Mononuclear cell (primary cell): ENCODE measurements at regions not wholly inside any gene's neighbourhood (a gene's known extent, or its start where the extent isn't known, plus 50 kb on each side); places are given as distances from the start of the nearest gene placed in this dataset.

Source experiments
- H3K27me3 ChIP-seq: 2 replicates; pipeline ENCODE4 v1.6.0; 2011; ENCODE audit warnings: low read length, control low read depth; ENCODE audit not compliant: insufficient read depth
- H3K4me1 ChIP-seq: 2 replicates; pipeline ENCODE4 v1.5.1; 2011; ENCODE audit warnings: mild to moderate bottlenecking, low read length, control low read depth; ENCODE audit not compliant: insufficient read depth
- H3K4me3 ChIP-seq: 2 replicates; pipeline ENCODE4 v1.5.1; 2011; ENCODE audit warnings: mild to moderate bottlenecking, low read length, moderate library complexity
- H3K9me3 ChIP-seq: 2 replicates; pipeline ENCODE4 v1.5.1; 2011; ENCODE audit warnings: low read depth, mild to moderate bottlenecking, control low read depth, low read length

DNA sequence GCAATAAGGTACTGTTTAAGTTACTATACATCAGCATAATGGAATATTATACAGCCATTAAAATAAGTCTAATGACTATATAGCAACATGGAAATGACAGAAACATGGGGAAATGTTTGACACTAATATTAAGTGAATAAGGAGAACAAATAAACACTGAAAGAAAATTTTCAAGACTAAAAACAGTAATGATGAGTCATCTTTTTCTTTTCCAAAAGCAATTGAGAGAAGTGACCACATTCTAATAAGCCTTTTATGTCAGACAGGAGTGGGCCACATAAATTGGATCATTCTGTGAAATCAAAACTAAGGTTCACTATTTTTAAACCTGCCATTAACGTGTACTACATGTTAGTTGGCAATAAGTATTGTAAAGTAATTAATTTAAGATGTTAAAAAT is 187.5 kb downstream of the AHR start:
- Histone ChIP-seq H3K4me3 (no peak overlapping the region), H3K4me1 (no peaks in the 10 kb centered on the region), H3K9me3 (no peaks in the 10 kb centered on the region), H3K27me3 (no peaks in the 10 kb centered on the region)

DNA sequence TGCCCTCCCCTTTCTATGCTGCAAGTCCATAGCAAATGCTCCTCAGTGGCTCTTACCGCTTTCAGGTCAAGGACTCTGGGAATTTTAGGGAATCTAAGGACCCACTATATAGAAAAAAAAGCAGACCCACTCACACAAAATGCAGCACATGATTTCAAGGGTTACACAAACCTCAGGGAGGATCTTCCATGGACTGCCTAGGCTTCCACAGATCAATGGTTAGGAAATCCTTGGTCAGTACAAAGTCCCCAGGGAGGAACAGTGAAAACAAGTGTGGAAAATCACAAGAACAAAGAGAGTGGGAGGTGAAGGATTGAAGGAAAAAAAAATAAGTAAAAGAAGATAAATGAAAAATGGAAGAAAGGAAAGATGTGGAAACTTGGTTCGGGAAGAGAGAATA is 188.4 kb downstream of the AHR start:
- H3K4me1 ChIP-seq, result no peaks in the 10 kb centered on the region
- no peak overlapping the region for H3K4me3 ChIP-seq
- H3K27me3 ChIP-seq, result no peaks in the 10 kb centered on the region
- no peaks in the 10 kb centered on the region for H3K9me3 ChIP-seq

GRCh38 chr7:17487343-17487742 is 188.9 kb downstream of the AHR start:
- no peak overlapping the region for H3K4me3 ChIP-seq

GRCh38 chr7:17488829-17489228 is 190.4 kb downstream of the AHR start:
- Histone ChIP-seq H3K4me3 (no peak overlapping the region), H3K4me1 (no peaks in the 10 kb centered on the region), H3K9me3 (no peaks in the 10 kb centered on the region), H3K27me3 (no peaks in the 10 kb centered on the region)

More at GRCh38 chr7:17487343-17487742, 188.9 kb downstream of the AHR start:
- Histone ChIP-seq H3K9me3 (no peaks in the 10 kb centered on the region), H3K27me3 (no peaks in the 10 kb centered on the region), H3K4me1 (no peaks in the 10 kb centered on the region)

- no peak overlapping the region for H3K4me3 ChIP-seq
- H3K27me3 ChIP-seq, result no peaks in the 10 kb centered on the region
- H3K4me1 ChIP-seq, result no peaks in the 10 kb centered on the region
- H3K9me3 ChIP-seq, result no peaks in the 10 kb centered on the region
Measured at GRCh38 chr7:17489961-17490360, 191.5 kb downstream of the AHR start.

- H3K9me3 ChIP-seq, result no peaks in the 10 kb centered on the region
- no peaks in the 10 kb centered on the region for H3K27me3 ChIP-seq
- H3K4me3 ChIP-seq, result no peak overlapping the region
- no peaks in the 10 kb centered on the region for H3K4me1 ChIP-seq
Measured at GRCh38 chr7:17490825-17491224, 192.4 kb downstream of the AHR start.

DNA sequence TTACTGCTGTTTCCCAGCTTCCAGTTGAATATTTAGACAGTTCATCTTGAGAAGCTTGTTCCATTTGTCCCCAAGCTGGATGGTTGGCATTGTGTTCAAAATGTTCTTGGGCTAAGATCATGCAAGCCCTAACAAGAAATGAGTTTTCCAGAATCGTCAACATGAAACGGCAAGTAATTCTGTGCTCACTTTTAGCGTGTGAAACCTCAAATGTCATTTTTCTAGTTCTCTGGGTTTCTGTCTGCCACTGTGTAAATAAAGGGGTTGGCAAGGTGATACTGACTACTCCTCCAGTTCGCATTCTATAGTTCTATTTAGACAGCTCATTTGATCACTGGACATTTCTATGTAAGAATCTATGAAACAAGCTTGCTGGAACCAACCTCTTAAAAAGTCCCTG is 194.0 kb downstream of the AHR start:
- Histone ChIP-seq H3K27me3 (no peaks in the 10 kb centered on the region), H3K9me3 (no peaks in the 10 kb centered on the region), H3K4me3 (no peak overlapping the region), H3K4me1 (no peaks in the 10 kb centered on the region)

- Histone ChIP-seq H3K4me3 (no peak overlapping the region), H3K27me3 (no peaks in the 10 kb centered on the region), H3K9me3 (no peaks in the 10 kb centered on the region), H3K4me1 (no peaks in the 10 kb centered on the region)
Measured at GRCh38 chr7:17493446-17493845, 195.0 kb downstream of the AHR start.

GRCh38 chr7:17495655-17496394 is 197.4 kb downstream of the AHR start:
- Histone ChIP-seq H3K4me3 (no peak overlapping the region), H3K27me3 (no peaks in the 10 kb centered on the region), H3K9me3 (no peaks in the 10 kb centered on the region), H3K4me1 (no peaks in the 10 kb centered on the region)

DNA sequence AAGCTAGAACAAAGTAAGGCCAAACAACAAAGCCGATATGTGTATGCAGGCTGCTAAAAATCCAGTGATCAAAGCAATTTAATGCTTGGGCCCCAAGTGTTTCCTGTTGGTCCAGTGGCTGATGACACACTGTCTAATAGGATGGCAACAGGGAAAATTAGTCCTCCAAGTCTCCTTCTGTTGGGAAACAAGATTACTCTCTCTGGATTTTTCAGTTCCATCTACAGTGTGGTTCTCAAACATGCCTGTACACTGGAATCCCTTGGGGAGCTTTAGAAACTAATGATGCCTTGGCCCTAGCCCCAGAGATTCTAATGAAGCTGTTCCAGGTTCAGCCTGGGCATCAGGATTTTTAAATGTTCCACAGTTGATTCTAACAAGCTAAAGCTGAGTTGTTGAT is 198.7 kb downstream of the AHR start:
- H3K4me1 ChIP-seq, result no peaks in the 10 kb centered on the region
- H3K27me3 ChIP-seq, result no peaks in the 10 kb centered on the region

DNA sequence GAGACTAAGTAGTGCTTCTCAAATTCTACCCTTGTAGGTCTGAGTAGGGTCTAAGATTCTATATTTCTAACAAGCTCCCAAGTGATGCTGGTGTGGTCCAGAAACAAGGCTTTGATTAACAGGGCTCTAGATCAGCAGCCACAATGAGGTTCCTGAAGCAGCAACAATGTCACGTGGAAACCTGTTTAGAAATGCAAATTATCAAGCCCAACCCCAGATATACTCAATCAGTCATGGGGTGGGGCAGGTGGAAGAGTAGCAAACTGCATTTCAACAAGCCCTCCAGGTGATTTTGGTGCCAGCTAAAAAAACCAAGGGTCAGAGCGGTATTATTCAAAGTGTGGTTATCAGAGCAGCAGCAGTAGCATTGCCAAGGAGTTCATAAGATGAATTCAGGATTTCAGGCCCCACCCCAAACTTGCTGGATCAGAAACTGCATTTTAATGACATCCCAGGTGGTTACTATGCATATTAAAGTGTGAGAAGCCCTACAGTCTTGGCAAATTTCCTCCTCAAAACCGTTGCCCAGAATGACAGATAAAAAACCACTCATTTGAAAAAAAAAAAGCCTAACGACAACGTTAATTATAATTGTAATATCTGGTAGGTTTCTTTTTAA is 199.2 kb downstream of the AHR start:
- no peak overlapping the region for H3K4me3 ChIP-seq
- H3K9me3 ChIP-seq, result no peaks in the 10 kb centered on the region

More for the DNA sequence above, 198.7 kb downstream of the AHR start:
- Histone ChIP-seq H3K4me3 (no peak overlapping the region), H3K9me3 (no peaks in the 10 kb centered on the region)

DNA sequence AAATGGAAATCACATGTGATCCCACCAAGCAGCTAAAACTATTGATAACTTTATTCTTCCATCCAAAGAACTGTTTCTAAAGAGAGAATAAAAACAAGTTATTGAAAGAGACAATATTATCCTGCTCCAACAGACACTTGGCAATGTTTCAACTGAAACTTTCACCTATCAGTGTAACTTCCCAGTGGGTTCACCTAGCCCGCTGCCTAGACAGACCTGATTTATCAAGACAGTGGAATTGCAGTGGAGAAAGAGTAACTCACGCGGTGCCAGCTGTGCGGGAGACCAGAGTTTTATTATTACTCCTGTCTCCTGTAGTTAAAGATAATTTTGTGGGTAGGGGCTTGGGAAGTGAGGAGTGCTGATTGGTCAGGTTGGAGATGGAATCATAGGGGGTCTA is 199.8 kb downstream of the AHR start:
- Histone ChIP-seq H3K27me3 (no peaks in the 10 kb centered on the region), H3K4me3 (no peak overlapping the region), H3K9me3 (no peaks in the 10 kb centered on the region), H3K4me1 (no peaks in the 10 kb centered on the region)

More for the DNA sequence above, 199.2 kb downstream of the AHR start:
- no peaks in the 10 kb centered on the region for H3K27me3 ChIP-seq
- H3K4me1 ChIP-seq, result no peaks in the 10 kb centered on the region

GRCh38 chr7:17500736-17501135 is 202.3 kb downstream of the AHR start:
- H3K27me3 ChIP-seq, result no peaks in the 10 kb centered on the region
- H3K9me3 ChIP-seq, result no peaks in the 10 kb centered on the region
- H3K4me1 ChIP-seq, result no peaks in the 10 kb centered on the region
- no peak overlapping the region for H3K4me3 ChIP-seq

GRCh38 chr7:17501441-17502212 is 203.2 kb downstream of the AHR start:
- no peaks in the 10 kb centered on the region for H3K4me1 ChIP-seq
- no peak overlapping the region for H3K4me3 ChIP-seq
- H3K27me3 ChIP-seq, result no peaks in the 10 kb centered on the region
- H3K9me3 ChIP-seq, result no peaks in the 10 kb centered on the region

- no peak overlapping the region for H3K4me3 ChIP-seq
- H3K27me3 ChIP-seq, result no peaks in the 10 kb centered on the region
Measured at GRCh38 chr7:17502213-17503060, 204.0 kb downstream of the AHR start.

More at GRCh38 chr7:17502213-17503060, 204.0 kb downstream of the AHR start:
- Histone ChIP-seq H3K9me3 (no peaks in the 10 kb centered on the region), H3K4me1 (no peaks in the 10 kb centered on the region)
